ENCODE measurements at regions not wholly inside any gene's neighbourhood (a gene's known extent, or its start where the extent isn't known, plus 50 kb on each side); places are given as distances from the start of the nearest gene placed in this dataset.

DNA sequence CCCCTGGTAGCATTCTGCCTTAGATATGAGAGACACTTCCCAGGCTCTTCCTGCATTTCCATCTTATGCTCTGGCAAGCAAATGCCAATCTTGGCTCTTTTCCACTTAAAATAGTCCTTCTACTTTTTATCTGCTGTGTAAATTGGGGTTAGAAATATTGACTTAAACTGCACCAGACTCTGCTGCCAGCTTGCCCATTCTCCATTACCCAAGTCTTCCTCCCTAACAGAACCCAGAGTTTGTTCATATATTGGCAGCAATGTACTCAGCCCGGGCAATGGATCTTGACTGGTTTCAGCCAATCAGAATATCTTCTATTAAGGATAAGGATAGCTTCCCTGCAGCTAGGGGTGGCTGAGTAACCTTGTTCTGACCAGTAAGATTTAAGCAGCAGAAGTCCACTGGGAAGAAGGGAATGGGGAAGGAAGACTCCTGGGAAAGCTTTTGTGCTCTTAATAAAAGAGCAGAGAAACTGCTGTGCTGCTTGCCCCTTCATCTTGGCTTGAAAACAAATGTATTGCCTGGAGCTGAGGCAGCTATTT is 177.1 kb downstream of the KCNRG start:
- TF ChIP-seq SP2 (tag by site-specific recombination; IDR thresholded peaks at IDR 0.05), result no peak
- TF ChIP-seq, protein P1, sequence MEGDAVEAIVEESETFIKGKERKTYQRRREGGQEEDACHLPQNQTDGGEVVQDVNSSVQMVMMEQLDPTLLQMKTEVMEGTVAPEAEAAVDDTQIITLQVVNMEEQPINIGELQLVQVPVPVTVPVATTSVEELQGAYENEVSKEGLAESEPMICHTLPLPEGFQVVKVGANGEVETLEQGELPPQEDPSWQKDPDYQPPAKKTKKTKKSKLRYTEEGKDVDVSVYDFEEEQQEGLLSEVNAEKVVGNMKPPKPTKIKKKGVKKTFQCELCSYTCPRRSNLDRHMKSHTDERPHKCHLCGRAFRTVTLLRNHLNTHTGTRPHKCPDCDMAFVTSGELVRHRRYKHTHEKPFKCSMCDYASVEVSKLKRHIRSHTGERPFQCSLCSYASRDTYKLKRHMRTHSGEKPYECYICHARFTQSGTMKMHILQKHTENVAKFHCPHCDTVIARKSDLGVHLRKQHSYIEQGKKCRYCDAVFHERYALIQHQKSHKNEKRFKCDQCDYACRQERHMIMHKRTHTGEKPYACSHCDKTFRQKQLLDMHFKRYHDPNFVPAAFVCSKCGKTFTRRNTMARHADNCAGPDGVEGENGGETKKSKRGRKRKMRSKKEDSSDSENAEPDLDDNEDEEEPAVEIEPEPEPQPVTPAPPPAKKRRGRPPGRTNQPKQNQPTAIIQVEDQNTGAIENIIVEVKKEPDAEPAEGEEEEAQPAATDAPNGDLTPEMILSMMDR (tag by site-specific recombination; IDR thresholded peaks at IDR 0.05), result no peak
- TF ChIP-seq ZNF560 (tag by site-specific recombination; IDR thresholded peaks at IDR 0.05; ENCODE audit: borderline replicate concordance), result no peak
- TF ChIP-seq ZNF391 (tag by site-specific recombination; IDR thresholded peaks at IDR 0.05; ENCODE audit: borderline replicate concordance, low read depth), result no peak
- TF ChIP-seq, protein P2, sequence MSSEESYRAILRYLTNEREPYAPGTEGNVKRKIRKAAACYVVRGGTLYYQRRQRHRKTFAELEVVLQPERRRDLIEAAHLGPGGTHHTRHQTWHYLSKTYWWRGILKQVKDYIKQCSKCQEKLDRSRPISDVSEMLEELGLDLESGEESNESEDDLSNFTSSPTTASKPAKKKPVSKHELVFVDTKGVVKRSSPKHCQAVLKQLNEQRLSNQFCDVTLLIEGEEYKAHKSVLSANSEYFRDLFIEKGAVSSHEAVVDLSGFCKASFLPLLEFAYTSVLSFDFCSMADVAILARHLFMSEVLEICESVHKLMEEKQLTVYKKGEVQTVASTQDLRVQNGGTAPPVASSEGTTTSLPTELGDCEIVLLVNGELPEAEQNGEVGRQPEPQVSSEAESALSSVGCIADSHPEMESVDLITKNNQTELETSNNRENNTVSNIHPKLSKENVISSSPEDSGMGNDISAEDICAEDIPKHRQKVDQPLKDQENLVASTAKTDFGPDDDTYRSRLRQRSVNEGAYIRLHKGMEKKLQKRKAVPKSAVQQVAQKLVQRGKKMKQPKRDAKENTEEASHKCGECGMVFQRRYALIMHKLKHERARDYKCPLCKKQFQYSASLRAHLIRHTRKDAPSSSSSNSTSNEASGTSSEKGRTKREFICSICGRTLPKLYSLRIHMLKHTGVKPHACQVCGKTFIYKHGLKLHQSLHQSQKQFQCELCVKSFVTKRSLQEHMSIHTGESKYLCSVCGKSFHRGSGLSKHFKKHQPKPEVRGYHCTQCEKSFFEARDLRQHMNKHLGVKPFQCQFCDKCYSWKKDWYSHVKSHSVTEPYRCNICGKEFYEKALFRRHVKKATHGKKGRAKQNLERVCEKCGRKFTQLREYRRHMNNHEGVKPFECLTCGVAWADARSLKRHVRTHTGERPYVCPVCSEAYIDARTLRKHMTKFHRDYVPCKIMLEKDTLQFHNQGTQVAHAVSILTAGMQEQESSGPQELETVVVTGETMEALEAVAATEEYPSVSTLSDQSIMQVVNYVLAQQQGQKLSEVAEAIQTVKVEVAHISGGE (tag by site-specific recombination; conservative IDR thresholded peaks at IDR 0.05; ENCODE audit: low read depth), result no peak
- TF ChIP-seq ZNF76 (tag by site-specific recombination; IDR thresholded peaks at IDR 0.05; ENCODE audit: borderline replicate concordance, low read depth), result no peak

Measured in HEK293 (cell line).